ENCODE measurements at regions not wholly inside any gene's neighbourhood (a gene's known extent, or its start where the extent isn't known, plus 50 kb on each side); places are given as distances from the start of the nearest gene placed in this dataset.

DNA sequence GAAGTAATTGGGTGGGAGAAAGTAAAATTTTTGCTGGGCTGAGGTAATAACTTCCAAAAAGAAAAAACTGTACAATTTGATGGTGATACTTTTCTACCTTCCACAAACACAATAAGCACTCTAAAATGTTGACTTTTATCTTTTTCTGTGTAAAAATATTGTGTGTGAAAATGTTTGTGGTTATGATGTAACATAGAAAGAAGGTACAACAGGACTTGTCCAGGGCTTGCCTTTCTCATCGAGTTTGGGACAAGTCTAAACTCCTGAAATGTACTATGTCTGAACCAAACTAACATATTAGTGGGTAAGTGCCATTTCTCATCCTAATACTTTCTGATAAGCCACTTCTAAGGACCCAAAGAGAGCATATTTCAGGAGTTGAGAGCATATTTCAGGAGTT, 174.2 kb upstream of the PDGFD start:
- no peaks in the 10 kb centered on the region for H3K36me3 ChIP-seq (ENCODE audit: control insufficient read depth, insufficient read depth, low read length)
- H4K8ac ChIP-seq (ENCODE audit: low read depth in 2 of 2, low read length in 2 of 2), result peak overlapping the region in 1 of 2 experiments; percentile 67; a peak in 2 of 4 replicates
- no peak overlapping the region for H2AK5ac ChIP-seq (ENCODE audit: low read depth, low read length)
- no peak overlapping the region for H2AFZ ChIP-seq (replicated peaks; ENCODE audit: low read length, poor library complexity)
- no peak for ATAC-seq (ENCODE audit: low read depth)
- no peak overlapping the region; the same call in 1 of the 2 replicates for H4K91ac ChIP-seq (ENCODE audit: insufficient read depth, low read depth, low read length)
- H2BK15ac ChIP-seq (ENCODE audit: low read depth, low read length), result no peak overlapping the region
- H3K9me3 ChIP-seq (ENCODE audit: control insufficient read depth, insufficient read depth, low read length), result no peaks in the 10 kb centered on the region
- H3K56ac ChIP-seq (ENCODE audit: extremely low read depth, insufficient read depth, low read length), result no peak overlapping the region
- peak overlapping the region; percentile 56; the same call in 1 of the 2 replicates for H2BK120ac ChIP-seq (ENCODE audit: low read depth, low read length)
- peak; percentile 15 for DNase-seq
- H3K4me3 ChIP-seq (ENCODE audit: insufficient read depth, low read depth, low read length), result no peak overlapping the region
- H4K5ac ChIP-seq (ENCODE audit: low read depth, low read length), result peak overlapping the region; percentile 24
- ChIA-PET CTCF (no interaction called here), POLR2A (ENCODE audit: unreplicated experiment) (no interaction called here)
- H3K18ac ChIP-seq (ENCODE audit: low read depth, low read length), result peak overlapping the region; percentile 91; the same call in 1 of the 2 replicates
- H3K27me3 ChIP-seq (ENCODE audit: control insufficient read depth, insufficient read depth, low read length), result no peaks in the 10 kb centered on the region
- peak overlapping the region; percentile 21; the same call in 1 of the 2 replicates for H3K4ac ChIP-seq (ENCODE audit: low read depth, low read length)
- TF ChIP-seq MAZ (IDR thresholded peaks at IDR 0.05; ENCODE audit: borderline replicate concordance, low read depth, low read length), result no peak
- H3K14ac ChIP-seq (replicated peaks; ENCODE audit: low read depth, low read length), result no peak overlapping the region
- no peak overlapping the region for H3K4me2 ChIP-seq (ENCODE audit: low read depth, low read length)
- no TSS peak for BruUV-seq (replicated peaks)
- H3K23ac ChIP-seq (ENCODE audit: low read depth, low read length), result no peak overlapping the region
- no peak overlapping the region for H3K27ac ChIP-seq (ENCODE audit: insufficient read depth, low read length)
- dilution Hi-C loops (cut with HindIII; ENCODE audit: low sequenced_read_pairs, unreplicated experiment) (no loop called here), in situ Hi-C loops (cut with MboI; ENCODE audit: low sequenced_read_pairs) (no loop called here), intact Hi-C loops (cut with micrococcal nuclease) (no loop called here)
- WGBS, 2 experiments (ENCODE audit: extremely low coverage in 2 of 2, insufficient read length in 1 of 2), result no CpG with 5 or more reads among the region's 1 CpG
- no peak overlapping the region for H2AK9ac ChIP-seq (replicated peaks; ENCODE audit: low read depth, low read length, poor library complexity)
- H2BK20ac ChIP-seq (ENCODE audit: low read depth, low read length), result peak overlapping the region; percentile 71; the same call in 1 of the 2 replicates
- no peaks in the 10 kb centered on the region for H3K79me1 ChIP-seq (ENCODE audit: low read depth in 1 of 2, low read length in 2 of 2)
- peaks cover 1% of the 10 kb centered on the region; the same call in 1 of the 2 replicates for H3K4me1 ChIP-seq (ENCODE audit: control insufficient read depth, insufficient read depth, low read length)
- H3K9ac ChIP-seq (ENCODE audit: low read depth, low read length), result no peak overlapping the region
- no peaks in the 10 kb centered on the region for H4K20me1 ChIP-seq (ENCODE audit: insufficient read depth, low read length)
- H3K9me1 ChIP-seq (ENCODE audit: insufficient read depth, low read length), result no peaks in the 10 kb centered on the region
- peak overlapping the region; percentile 60 for H2BK5ac ChIP-seq (ENCODE audit: low read depth, low read length, poor library complexity, severe bottlenecking)

Measured in IMR-90 (cell line).